OCI-LY7 (cell line): ENCODE measurements at regions not wholly inside any gene's neighbourhood (a gene's known extent, or its start where the extent isn't known, plus 50 kb on each side); places are given as distances from the start of the nearest gene placed in this dataset.

Source experiments
- BruUV-seq: library from RNA; stranded (reverse); fragments of 400-500 nt; replicated peaks from 2 replicates; lab custom pipeline; 2021; lab: Mats Ljungman, UMichigan
- CTCF ChIA-PET: fragments of 300-600 bp; sonication (Branson Sonifier 250); formaldehyde crosslinking; loops from one replicate; lab custom pipeline; 2022; ENCODE audit warnings: antibody characterized with exemption; ENCODE audit not compliant: unreplicated experiment; lab: Charles Lee
- POLR2A ChIA-PET: fragments of 300-600 bp; sonication (Branson Sonifier 250); formaldehyde crosslinking; loops from one replicate; lab custom pipeline; 2022; ENCODE audit warnings: antibody characterized with exemption; lab: Charles Lee
- DNase-seq: peaks from one replicate; pipeline ENCODE4 v3.0.0-alpha.2; 2015; ENCODE audit warnings: low spot score
- H2AFZ ChIP-seq: fragments of 200-600 bp; sonication (generic), shearing (Covaris generic); 2 replicates; pipeline ENCODE4 v1.6.1; 2014; ENCODE audit warnings: mild to moderate bottlenecking, antibody characterized with exemption, low read length, moderate library complexity
- H3K27ac ChIP-seq: fragments of 200-600 bp; sonication (generic); 2 replicates; pipeline ENCODE4 v1.5.1; 2014; ENCODE audit warnings: mixed run types, low read depth, mild to moderate bottlenecking, moderate library complexity, low read length, inconsistent platforms; ENCODE audit not compliant: poor library complexity, severe bottlenecking
- H3K36me3 ChIP-seq: fragments of 200-600 bp; sonication (generic); 2 replicates; pipeline ENCODE4 v1.6.1; 2014; ENCODE audit warnings: mild to moderate bottlenecking, antibody characterized with exemption, low read length, moderate library complexity, mixed read lengths; ENCODE audit not compliant: insufficient read depth
- H3K4me1 ChIP-seq: fragments of 200-600 bp; sonication (generic); 2 replicates; pipeline ENCODE4 v1.5.1; 2014; ENCODE audit warnings: mild to moderate bottlenecking, low read length; ENCODE audit not compliant: insufficient read depth, poor library complexity, severe bottlenecking
- H3K4me2 ChIP-seq: fragments of 200-600 bp; sonication (generic); 2 replicates; pipeline ENCODE4 v1.6.1; 2014; ENCODE audit warnings: mild to moderate bottlenecking, low read length
- H3K4me3 ChIP-seq: fragments of 200-600 bp; sonication (generic); 2 replicates; pipeline ENCODE4 v1.5.1; 2014; ENCODE audit warnings: mild to moderate bottlenecking, low read depth, low read length; ENCODE audit not compliant: poor library complexity, severe bottlenecking
- H3K79me2 ChIP-seq: fragments of 200-600 bp; sonication (generic); 2 replicates; pipeline ENCODE4 v1.6.1; 2016; ENCODE audit warnings: low read depth, mild to moderate bottlenecking, low read length, moderate library complexity, mixed read lengths; ENCODE audit not compliant: insufficient read depth
- H3K9me2 ChIP-seq: fragments of 200-600 bp; sonication (generic); 2 replicates; pipeline ENCODE4 v1.6.1; 2016; ENCODE audit warnings: mild to moderate bottlenecking, low read length, mixed read lengths; ENCODE audit not compliant: insufficient read depth
- H3K9me3 ChIP-seq: fragments of 200-600 bp; sonication (generic); 2 replicates; pipeline ENCODE4 v1.6.1; 2014; ENCODE audit warnings: mild to moderate bottlenecking, mixed run types, low read length, mixed read lengths
- H4K20me1 ChIP-seq: fragments of 200-600 bp; sonication (generic); 2 replicates; pipeline ENCODE4 v1.6.1; 2014; ENCODE audit warnings: mild to moderate bottlenecking, antibody characterized with exemption, low read length, moderate library complexity, mixed read lengths; ENCODE audit not compliant: insufficient read depth
- CTCF ChIP-seq: fragments of 200-600 bp; sonication (generic); conservative IDR thresholded peaks from 2 replicates; pipeline ENCODE4 v1.5.1; 2014; ENCODE audit warnings: mild to moderate bottlenecking, antibody characterized with exemption, low read length, moderate library complexity, mixed read lengths
- EZH2phosphoT487 ChIP-seq: fragments of 200-600 bp; sonication (generic); IDR thresholded peaks from 2 replicates; pipeline ENCODE4 v1.6.1; 2018; ENCODE audit warnings: low read depth, borderline replicate concordance, mild to moderate bottlenecking, mixed run types, antibody characterized with exemption, low read length, moderate library complexity, mixed read lengths
- intact Hi-C: fragments of 100-400 bp; cut with micrococcal nuclease; formaldehyde crosslinking; loops from one replicate; pipeline ENCODE4 v1.10.0; 2022; ENCODE audit not compliant: unreplicated experiment

GRCh38 chr7:124318721-124319450, 286.0 kb upstream of the TMEM229A start:
- H3K36me3 ChIP-seq, result no peaks in the 10 kb centered on the region
- intact Hi-C loops, result no loop called here
- no peak overlapping the region for H3K4me3 ChIP-seq
- no peaks in the 10 kb centered on the region for H3K79me2 ChIP-seq
- H3K9me2 ChIP-seq, result no peaks in the 10 kb centered on the region
- no peaks in the 10 kb centered on the region for H4K20me1 ChIP-seq
- no peak overlapping the region for H3K4me2 ChIP-seq
- H2AFZ ChIP-seq, result no peak overlapping the region
- H3K4me1 ChIP-seq, result no peaks in the 10 kb centered on the region
- no peak for DNase-seq
- no TSS peak for BruUV-seq
- TF ChIP-seq CTCF (no peak), EZH2phosphoT487 (no peak)
- no peaks in the 10 kb centered on the region for H3K9me3 ChIP-seq
- POLR2A ChIA-PET, result interaction anchor here (1.2 kb wide), 1 partner anchor 156 kb away, joined by 3 read pairs; no protein-coding TSS in a partner anchor
- H3K27ac ChIP-seq, result no peak overlapping the region
- CTCF ChIA-PET, result no interaction called here

- DNase-seq, result no peak
- ChIA-PET POLR2A (interaction anchor here (0.6 kb wide), 1 partner anchor 10 kb away, joined by 3 read pairs; no protein-coding TSS in a partner anchor), CTCF (no interaction called here)
- H4K20me1 ChIP-seq, result no peaks in the 10 kb centered on the region
- H3K9me2 ChIP-seq, result no peaks in the 10 kb centered on the region
- intact Hi-C loops, result no loop called here
- no peaks in the 10 kb centered on the region for H3K9me3 ChIP-seq
- no peaks in the 10 kb centered on the region for H3K79me2 ChIP-seq
- H3K4me2 ChIP-seq, result no peak overlapping the region
- no TSS peak for BruUV-seq
- no peak overlapping the region for H2AFZ ChIP-seq
- TF ChIP-seq CTCF (no peak), EZH2phosphoT487 (no peak)
- H3K27ac ChIP-seq, result no peak overlapping the region
- H3K4me1 ChIP-seq, result no peaks in the 10 kb centered on the region
- H3K36me3 ChIP-seq, result no peaks in the 10 kb centered on the region
- no peak overlapping the region for H3K4me3 ChIP-seq
Observed at GRCh38 chr7:124310934-124311390, 278.1 kb upstream of the TMEM229A start.

- H2AFZ ChIP-seq, result no peak overlapping the region
- no peaks in the 10 kb centered on the region for H3K79me2 ChIP-seq
- intact Hi-C loops, result no loop called here
- no peaks in the 10 kb centered on the region for H3K4me1 ChIP-seq
- H3K4me3 ChIP-seq, result no peak overlapping the region
- POLR2A ChIA-PET, result no interaction called here
- no peaks in the 10 kb centered on the region for H4K20me1 ChIP-seq
- no peaks in the 10 kb centered on the region for H3K9me3 ChIP-seq
- no peak for TF ChIP-seq EZH2phosphoT487
- no peak for TF ChIP-seq CTCF
- BruUV-seq, result no TSS peak
- H3K36me3 ChIP-seq, result no peaks in the 10 kb centered on the region
- no peaks in the 10 kb centered on the region for H3K9me2 ChIP-seq
- H3K27ac ChIP-seq, result no peak overlapping the region
- H3K4me2 ChIP-seq, result no peak overlapping the region
- CTCF ChIA-PET, result no interaction called here
- no peak for DNase-seq
Observed at GRCh38 chr7:124308384-124308783, 275.5 kb upstream of the TMEM229A start.
